ENCODE measurements at regions not wholly inside any gene's neighbourhood (a gene's known extent, or its start where the extent isn't known, plus 50 kb on each side); places are given as distances from the start of the nearest gene placed in this dataset.

DNA sequence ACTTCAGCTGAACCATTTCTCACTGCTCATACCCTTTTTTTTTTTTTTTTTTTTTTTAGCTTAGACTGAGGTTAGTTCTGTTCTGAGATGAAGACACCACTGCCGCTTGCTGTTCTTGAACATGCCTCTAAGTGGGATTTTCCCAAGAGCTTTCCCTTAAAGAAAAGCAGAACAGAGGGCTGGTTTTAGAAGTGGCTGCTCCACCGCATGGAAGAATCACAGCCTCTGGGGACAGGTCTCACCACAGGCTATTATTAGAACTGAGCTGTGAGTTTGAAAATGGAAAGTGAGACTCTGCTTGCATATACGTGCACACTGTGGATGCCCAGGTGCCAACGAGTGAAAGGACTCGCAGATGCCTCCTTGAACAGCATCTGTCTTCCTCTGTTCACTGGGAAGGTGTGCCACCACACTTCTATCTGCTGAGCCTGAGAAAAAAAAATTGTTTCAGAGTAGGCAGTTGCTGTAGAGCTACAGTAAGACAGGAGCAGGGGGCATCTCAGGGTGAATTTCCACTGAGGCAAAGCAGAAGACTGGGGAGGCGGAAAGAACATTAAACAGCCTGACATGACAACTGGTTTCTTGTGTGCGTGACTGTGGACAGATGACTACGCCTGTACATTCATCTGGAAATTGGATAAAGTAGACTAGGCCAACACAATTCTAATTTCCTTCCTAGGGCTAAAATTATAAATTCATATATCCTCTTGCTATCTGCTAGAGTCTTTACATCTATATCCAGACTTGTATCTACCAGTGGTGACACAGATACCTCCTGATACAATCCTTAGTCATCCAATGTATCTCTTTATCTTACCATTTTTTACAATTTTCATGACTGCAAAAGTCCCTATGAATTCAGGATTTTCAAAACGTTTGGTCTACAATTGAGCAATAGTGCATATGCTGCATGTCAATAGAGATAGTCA lies 1045.7 kb upstream of the CELF4 start:
- Histone ChIP-seq H3K9me3 (ENCODE audit: insufficient read depth, low read length) (no peaks in the 10 kb centered on the region), H2AFZ (ENCODE audit: low read depth, low read length, severe bottlenecking) (no peak overlapping the region), H3K4me3 (ENCODE audit: insufficient read depth, low read length, poor library complexity, severe bottlenecking) (no peak overlapping the region), H4K20me1 (ENCODE audit: low read depth, low read length) (no peaks in the 10 kb centered on the region), H3K27me3 (ENCODE audit: low read length) (no peaks in the 10 kb centered on the region), H3K9me2 (replicated peaks; ENCODE audit: insufficient read depth, low read length) (no peaks in the 10 kb centered on the region), H3K9ac (ENCODE audit: low read length) (no peak overlapping the region), H3K36me3 (ENCODE audit: low read length) (no peaks in the 10 kb centered on the region), H3K27ac (ENCODE audit: low read depth, low read length) (no peak overlapping the region), H3K4me2 (ENCODE audit: low read depth, low read length, poor library complexity, severe bottlenecking) (no peak overlapping the region), H3K79me2 (ENCODE audit: insufficient read depth, low read length) (no peaks in the 10 kb centered on the region), H3F3A (ENCODE audit: insufficient read depth) (no peaks in the 10 kb centered on the region)
- TF ChIP-seq, protein P1, sequence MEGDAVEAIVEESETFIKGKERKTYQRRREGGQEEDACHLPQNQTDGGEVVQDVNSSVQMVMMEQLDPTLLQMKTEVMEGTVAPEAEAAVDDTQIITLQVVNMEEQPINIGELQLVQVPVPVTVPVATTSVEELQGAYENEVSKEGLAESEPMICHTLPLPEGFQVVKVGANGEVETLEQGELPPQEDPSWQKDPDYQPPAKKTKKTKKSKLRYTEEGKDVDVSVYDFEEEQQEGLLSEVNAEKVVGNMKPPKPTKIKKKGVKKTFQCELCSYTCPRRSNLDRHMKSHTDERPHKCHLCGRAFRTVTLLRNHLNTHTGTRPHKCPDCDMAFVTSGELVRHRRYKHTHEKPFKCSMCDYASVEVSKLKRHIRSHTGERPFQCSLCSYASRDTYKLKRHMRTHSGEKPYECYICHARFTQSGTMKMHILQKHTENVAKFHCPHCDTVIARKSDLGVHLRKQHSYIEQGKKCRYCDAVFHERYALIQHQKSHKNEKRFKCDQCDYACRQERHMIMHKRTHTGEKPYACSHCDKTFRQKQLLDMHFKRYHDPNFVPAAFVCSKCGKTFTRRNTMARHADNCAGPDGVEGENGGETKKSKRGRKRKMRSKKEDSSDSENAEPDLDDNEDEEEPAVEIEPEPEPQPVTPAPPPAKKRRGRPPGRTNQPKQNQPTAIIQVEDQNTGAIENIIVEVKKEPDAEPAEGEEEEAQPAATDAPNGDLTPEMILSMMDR (IDR thresholded peaks at IDR 0.05; ENCODE audit: insufficient read depth, low read length, poor library complexity, severe bottlenecking), result no peak
- TF ChIP-seq EZH2phosphoT487 (conservative IDR thresholded peaks at IDR 0.05; ENCODE audit: low read length), result no peak

DNA sequence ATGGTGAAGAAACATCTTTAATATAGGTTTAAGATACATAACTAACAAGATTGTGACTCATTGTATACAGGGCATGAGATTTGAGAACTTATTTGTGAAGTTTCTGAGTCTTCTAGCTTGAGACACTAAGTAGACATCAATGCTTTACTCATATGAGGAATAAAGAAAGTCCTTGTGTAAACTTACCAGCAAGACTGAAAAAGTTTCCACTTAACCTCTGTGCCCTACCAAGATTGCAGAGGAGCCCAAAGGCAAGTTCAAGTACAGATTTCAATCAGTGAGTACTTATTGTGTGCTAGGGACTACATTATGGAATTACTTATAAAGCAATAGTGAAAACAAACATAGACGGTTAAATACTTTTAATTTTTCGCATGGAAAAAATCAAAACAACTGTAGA lies 1041.2 kb upstream of the CELF4 start:
- Histone ChIP-seq H3K4me2 (ENCODE audit: low read depth, low read length, poor library complexity, severe bottlenecking) (no peak overlapping the region), H3K27ac (ENCODE audit: low read depth, low read length) (no peak overlapping the region), H3K9me3 (ENCODE audit: insufficient read depth, low read length) (0 out of 2 replicates have a peak, but pooled peaks cover 5% of the 10 kb centered on the region), H3K27me3 (ENCODE audit: low read length) (no peaks in the 10 kb centered on the region), H3K9ac (ENCODE audit: low read length) (no peak overlapping the region), H3F3A (ENCODE audit: insufficient read depth) (no peaks in the 10 kb centered on the region), H3K9me2 (replicated peaks; ENCODE audit: insufficient read depth, low read length) (no peaks in the 10 kb centered on the region), H3K4me3 (ENCODE audit: insufficient read depth, low read length, poor library complexity, severe bottlenecking) (no peak overlapping the region), H4K20me1 (ENCODE audit: low read depth, low read length) (no peaks in the 10 kb centered on the region), H3K36me3 (ENCODE audit: low read length) (no peaks in the 10 kb centered on the region), H3K79me2 (ENCODE audit: insufficient read depth, low read length) (no peaks in the 10 kb centered on the region), H2AFZ (ENCODE audit: low read depth, low read length, severe bottlenecking) (no peak overlapping the region)
- TF ChIP-seq, protein P1 (IDR thresholded peaks at IDR 0.05; ENCODE audit: insufficient read depth, low read length, poor library complexity, severe bottlenecking), result no peak
- no peak for TF ChIP-seq EZH2phosphoT487 (conservative IDR thresholded peaks at IDR 0.05; ENCODE audit: low read length)

DNA sequence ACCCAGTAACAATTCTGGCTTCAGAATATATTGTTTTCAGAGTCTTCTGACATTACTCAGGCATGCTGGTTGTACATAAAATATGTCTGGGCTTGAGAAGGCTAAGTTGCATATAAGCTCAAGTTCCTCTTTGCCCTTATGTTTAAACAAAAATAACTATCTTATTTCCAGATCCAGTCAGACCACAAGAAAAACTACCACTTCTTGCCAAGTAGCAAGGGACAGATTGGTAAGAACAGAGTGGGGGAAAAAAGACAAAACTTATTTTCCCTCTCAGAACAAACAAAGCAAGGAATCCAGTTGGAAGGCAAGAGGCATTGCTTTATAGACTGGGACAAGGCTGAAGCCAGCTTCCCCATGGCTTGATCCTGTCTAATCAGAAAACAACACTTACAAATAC lies 1036.7 kb upstream of the CELF4 start:
- Histone ChIP-seq H3K9me3 (ENCODE audit: insufficient read depth, low read length) (0 out of 2 replicates have a peak, but pooled peaks cover 5% of the 10 kb centered on the region), H3K27ac (ENCODE audit: low read depth, low read length) (no peak overlapping the region), H4K20me1 (ENCODE audit: low read depth, low read length) (no peaks in the 10 kb centered on the region), H3K79me2 (ENCODE audit: insufficient read depth, low read length) (no peaks in the 10 kb centered on the region), H2AFZ (ENCODE audit: low read depth, low read length, severe bottlenecking) (no peak overlapping the region), H3K36me3 (ENCODE audit: low read length) (no peaks in the 10 kb centered on the region), H3K9me2 (replicated peaks; ENCODE audit: insufficient read depth, low read length) (no peaks in the 10 kb centered on the region), H3K27me3 (ENCODE audit: low read length) (no peaks in the 10 kb centered on the region), H3F3A (ENCODE audit: insufficient read depth) (no peaks in the 10 kb centered on the region), H3K9ac (ENCODE audit: low read length) (no peak overlapping the region), H3K4me3 (ENCODE audit: insufficient read depth, low read length, poor library complexity, severe bottlenecking) (no peak overlapping the region), H3K4me2 (ENCODE audit: low read depth, low read length, poor library complexity, severe bottlenecking) (no peak overlapping the region)
- TF ChIP-seq, protein P1 (IDR thresholded peaks at IDR 0.05; ENCODE audit: insufficient read depth, low read length, poor library complexity, severe bottlenecking), result no peak
- TF ChIP-seq EZH2phosphoT487 (conservative IDR thresholded peaks at IDR 0.05; ENCODE audit: low read length), result no peak

All from SU-DHL-6 (cell line).